ENCODE measurements at regions not wholly inside any gene's neighbourhood (a gene's known extent, or its start where the extent isn't known, plus 50 kb on each side); places are given as distances from the start of the nearest gene placed in this dataset.

- ChIA-PET CTCF (interaction anchor here (1.1 kb wide), 1 partner anchor 8 kb away, joined by 3 read pairs; no protein-coding TSS in a partner anchor), POLR2A (no interaction called here)
- ATAC-seq (no peak), DNase-seq (no peak)
- TF ChIP-seq CTCF (IDR thresholded peaks at IDR 0.05) = no peak
- no peaks in the 10 kb centered on the region for H3K9me3 Mint-ChIP-seq
- H3K4me3 Mint-ChIP-seq = no peak overlapping the region
- H3K4me1 Mint-ChIP-seq (ENCODE audit: low read depth) = no peaks in the 10 kb centered on the region
- H3K27ac Mint-ChIP-seq = no peak overlapping the region
- no peaks in the 10 kb centered on the region for H3K27me3 Mint-ChIP-seq
- no peaks in the 10 kb centered on the region for H3K36me3 Mint-ChIP-seq (ENCODE audit: low read depth)
- intact Hi-C loops (cut with micrococcal nuclease) = no loop called here
Observed at GRCh38 chr5:91938441-91938840, 555.3 kb upstream of the ARRDC3 start.

GRCh38 chr5:91937121-91937520 lies 554.0 kb upstream of the ARRDC3 start:
- ATAC-seq (no peak), DNase-seq (no peak)
- POLR2A ChIA-PET = no interaction called here
- H3K4me3 Mint-ChIP-seq = no peak overlapping the region
- intact Hi-C loops (cut with micrococcal nuclease) = no loop called here
- CTCF ChIA-PET = no interaction called here
- TF ChIP-seq CTCF (IDR thresholded peaks at IDR 0.05) = no peak
- H3K27me3 Mint-ChIP-seq = no peaks in the 10 kb centered on the region
- H3K9me3 Mint-ChIP-seq = no peaks in the 10 kb centered on the region
- H3K36me3 Mint-ChIP-seq (ENCODE audit: low read depth) = no peaks in the 10 kb centered on the region
- no peak overlapping the region for H3K27ac Mint-ChIP-seq
- no peaks in the 10 kb centered on the region for H3K4me1 Mint-ChIP-seq (ENCODE audit: low read depth)

GRCh38 chr5:91929522-91929817 lies 546.4 kb upstream of the ARRDC3 start:
- ChIA-PET CTCF (interaction anchor here (0.9 to 1.6 kb wide), 9 partner anchors 9 to 628 kb away, joined by 3 to 5 read pairs (median 3); no protein-coding TSS in a partner anchor), POLR2A (no interaction called here)
- Mint-ChIP-seq H3K36me3 (ENCODE audit: low read depth) (no peaks in the 10 kb centered on the region), H3K4me1 (ENCODE audit: low read depth) (no peaks in the 10 kb centered on the region), H3K9me3 (no peaks in the 10 kb centered on the region), H3K27ac (no peak overlapping the region), H3K4me3 (no peak overlapping the region), H3K27me3 (no peaks in the 10 kb centered on the region)
- ATAC-seq (no peak), DNase-seq (no peak)
- no peak for TF ChIP-seq CTCF (IDR thresholded peaks at IDR 0.05)
- intact Hi-C loops (cut with micrococcal nuclease) = no loop called here

- CTCF ChIA-PET = interaction anchor here (1.0 to 1.6 kb wide), 7 partner anchors 8 to 430 kb away, joined by 3 to 5 read pairs (median 3); no protein-coding TSS in a partner anchor
- intact Hi-C loops (cut with micrococcal nuclease) = no loop called here
Observed at GRCh38 chr5:91928754-91929521, 545.8 kb upstream of the ARRDC3 start.

More at GRCh38 chr5:91928754-91929521, 545.8 kb upstream of the ARRDC3 start:
- DNase-seq (no peak), ATAC-seq (no peak)
- no peaks in the 10 kb centered on the region for H3K27me3 Mint-ChIP-seq
- H3K36me3 Mint-ChIP-seq (ENCODE audit: low read depth) = no peaks in the 10 kb centered on the region
- H3K9me3 Mint-ChIP-seq = no peaks in the 10 kb centered on the region
- no peak overlapping the region for H3K4me3 Mint-ChIP-seq
- POLR2A ChIA-PET = no interaction called here
- H3K4me1 Mint-ChIP-seq (ENCODE audit: low read depth) = no peaks in the 10 kb centered on the region
- peak; percentile 57 for TF ChIP-seq CTCF (IDR thresholded peaks at IDR 0.05)
- no peak overlapping the region for H3K27ac Mint-ChIP-seq

Data from activated CD8-positive, alpha-beta T cell treated with anti-CD3 and anti-CD28 coated beads for 36 hours (primary cell).